Thyroid gland (tissue), 4 donors: ENCODE measurements at regions not wholly inside any gene's neighbourhood (a gene's known extent, or its start where the extent isn't known, plus 50 kb on each side); places are given as distances from the start of the nearest gene placed in this dataset.

Source experiments
- DNase-seq, 2 donors: peaks; one replicate each; pipeline ENCODE4 v3.0.0-alpha.2; 2019
- H3K27ac ChIP-seq, 3 donors: fragments of 200-600 bp; sonication (generic); 1 replicate in 2 of 3; 2 replicates in 1 of 3; pipeline ENCODE4 v1.5.1; 2016 to 2019; ENCODE audit warnings: mild to moderate bottlenecking in 1 of 3, moderate library complexity in 1 of 3
- H3K27me3 ChIP-seq: fragments of 200-600 bp; sonication (generic); one replicate; pipeline ENCODE4 v1.5.1; 2019
- H3K36me3 ChIP-seq, 2 donors: fragments of 200-600 bp; sonication (generic); one replicate each; pipeline ENCODE4 v1.5.1; 2016 to 2019
- H3K4me1 ChIP-seq, 2 donors: fragments of 200-600 bp; sonication (generic); one replicate each; pipeline ENCODE4 v1.5.1; 2017 to 2019
- H3K4me3 ChIP-seq, 3 donors: fragments of 200-600 bp; sonication (generic); replicated peaks in 1 of 3; 1 replicate in 2 of 3; 2 replicates in 1 of 3; pipeline ENCODE4 v1.5.1; 2016; ENCODE audit warnings: mild to moderate bottlenecking in 1 of 3
- H3K9me3 ChIP-seq: fragments of 200-600 bp; sonication (generic); one replicate; pipeline ENCODE4 v1.5.1; 2017
- POLR2A ChIP-seq, 2 donors: fragments of 450-650 bp; IDR thresholded peaks; one replicate each; pipeline ENCODE4 v1.6.1; 2017; ENCODE audit warnings: antibody characterized with exemption in 2 of 2, mild to moderate bottlenecking in 2 of 2, moderate library complexity in 1 of 2
- WGBS, 2 donors: methylation state at CpG; one replicate each; pipeline ENCODE4 v1.1.5; 2017; 5-methylcytosine and 5-hydroxymethylcytosine counted together
- intact Hi-C: fragments of 100-400 bp; cut with DNase I; formaldehyde crosslinking; loops from one replicate; pipeline ENCODE4 v1.15.1; 2023
- TF ChIP-seq, protein P1 (sequence below), 6 experiments: fragments of 200-600 bp in 3 of 6; fragments of 450-650 bp in 3 of 6; sonication (generic) in 3 of 6; IDR thresholded peaks; one replicate each; pipeline ENCODE4 v1.5.1; 2016 to 2019; ENCODE audit warnings: antibody characterized with exemption in 6 of 6, mild to moderate bottlenecking in 2 of 6, inconsistent platforms in 1 of 6, moderate library complexity in 1 of 6

DNA sequence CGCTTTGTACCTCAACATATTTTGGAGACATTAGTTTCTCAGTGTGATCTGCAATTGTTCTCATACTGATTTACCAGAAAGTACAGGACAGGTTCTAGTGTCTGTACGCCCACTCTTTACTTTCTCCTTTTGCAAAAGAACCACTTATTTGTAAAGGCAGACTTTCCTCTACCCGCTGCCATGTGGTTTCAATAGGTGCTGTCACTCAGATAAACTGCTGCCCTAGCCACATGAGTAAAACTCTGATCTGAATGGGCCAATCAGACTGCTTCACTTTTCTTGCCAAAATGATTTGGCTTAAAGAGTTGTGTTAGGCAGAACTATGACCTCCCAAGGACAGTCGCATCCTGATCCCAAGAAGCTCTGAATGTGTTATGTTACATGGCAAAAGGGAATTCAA, 984.6 kb upstream of the NR2F2 start:
- no peaks in the 10 kb centered on the region for H3K4me1 ChIP-seq
- DNase-seq: no peak
- 84 to 85% methylated on average over 4 of the region's 4 CpGs for WGBS, 2 donors
- H3K9me3 ChIP-seq: no peaks in the 10 kb centered on the region
- no peaks in the 10 kb centered on the region for H3K36me3 ChIP-seq
- no peaks in the 10 kb centered on the region for H3K27me3 ChIP-seq
- H3K27ac ChIP-seq: no peak overlapping the region
- intact Hi-C loops: no loop called here
- H3K4me3 ChIP-seq: no peak overlapping the region
- TF ChIP-seq, protein P1, sequence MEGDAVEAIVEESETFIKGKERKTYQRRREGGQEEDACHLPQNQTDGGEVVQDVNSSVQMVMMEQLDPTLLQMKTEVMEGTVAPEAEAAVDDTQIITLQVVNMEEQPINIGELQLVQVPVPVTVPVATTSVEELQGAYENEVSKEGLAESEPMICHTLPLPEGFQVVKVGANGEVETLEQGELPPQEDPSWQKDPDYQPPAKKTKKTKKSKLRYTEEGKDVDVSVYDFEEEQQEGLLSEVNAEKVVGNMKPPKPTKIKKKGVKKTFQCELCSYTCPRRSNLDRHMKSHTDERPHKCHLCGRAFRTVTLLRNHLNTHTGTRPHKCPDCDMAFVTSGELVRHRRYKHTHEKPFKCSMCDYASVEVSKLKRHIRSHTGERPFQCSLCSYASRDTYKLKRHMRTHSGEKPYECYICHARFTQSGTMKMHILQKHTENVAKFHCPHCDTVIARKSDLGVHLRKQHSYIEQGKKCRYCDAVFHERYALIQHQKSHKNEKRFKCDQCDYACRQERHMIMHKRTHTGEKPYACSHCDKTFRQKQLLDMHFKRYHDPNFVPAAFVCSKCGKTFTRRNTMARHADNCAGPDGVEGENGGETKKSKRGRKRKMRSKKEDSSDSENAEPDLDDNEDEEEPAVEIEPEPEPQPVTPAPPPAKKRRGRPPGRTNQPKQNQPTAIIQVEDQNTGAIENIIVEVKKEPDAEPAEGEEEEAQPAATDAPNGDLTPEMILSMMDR (IDR thresholded peaks at IDR 0.05): no peak
- no peak for TF ChIP-seq POLR2A (IDR thresholded peaks at IDR 0.05)

DNA sequence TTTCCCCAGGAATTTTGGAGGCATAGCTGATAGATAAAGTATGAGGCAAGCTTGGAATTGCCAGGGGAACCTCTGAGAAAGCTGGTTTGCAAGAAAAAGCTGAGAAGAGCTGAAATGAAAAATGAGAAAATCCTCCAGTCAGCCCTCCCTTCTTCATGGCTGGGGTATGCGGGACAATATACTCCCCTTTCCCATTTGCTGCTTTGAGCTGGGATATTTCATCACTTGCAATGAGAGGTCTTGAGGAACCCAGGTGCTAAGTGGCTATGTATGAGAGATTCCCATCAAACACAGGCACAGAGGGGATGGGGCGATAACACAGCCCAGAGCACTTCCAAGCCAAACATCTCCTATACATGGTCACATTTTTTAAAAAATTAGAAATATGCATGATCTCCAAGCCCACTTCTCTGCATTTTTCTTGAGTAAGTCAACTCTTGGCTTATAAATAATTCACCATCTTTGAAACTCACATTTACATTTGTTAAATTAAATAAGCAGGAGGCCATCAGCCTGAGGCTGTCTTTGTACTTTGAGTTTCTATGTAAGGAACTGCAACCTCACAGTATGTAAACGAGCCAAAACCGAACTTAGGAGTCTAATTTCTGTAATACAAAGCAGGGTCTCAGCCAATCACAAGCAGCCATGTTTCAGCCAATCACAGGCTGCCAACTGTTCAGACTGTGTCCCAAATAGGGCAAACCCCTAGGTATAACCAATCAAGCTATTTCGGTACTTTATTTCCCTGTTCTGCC, 983.6 kb upstream of the NR2F2 start:
- H3K4me3 ChIP-seq: no peak overlapping the region
- H3K9me3 ChIP-seq: no peaks in the 10 kb centered on the region
- intact Hi-C loops: no loop called here
- no peak overlapping the region for H3K27ac ChIP-seq
- 85 to 86% methylated on average over 5 of the region's 5 CpGs for WGBS, 2 donors
- H3K36me3 ChIP-seq: no peaks in the 10 kb centered on the region
- H3K27me3 ChIP-seq: no peaks in the 10 kb centered on the region
- H3K4me1 ChIP-seq: no peaks in the 10 kb centered on the region
- DNase-seq: no peak
- TF ChIP-seq, protein P1 (IDR thresholded peaks at IDR 0.05): no peak
- TF ChIP-seq POLR2A (IDR thresholded peaks at IDR 0.05): no peak

DNA sequence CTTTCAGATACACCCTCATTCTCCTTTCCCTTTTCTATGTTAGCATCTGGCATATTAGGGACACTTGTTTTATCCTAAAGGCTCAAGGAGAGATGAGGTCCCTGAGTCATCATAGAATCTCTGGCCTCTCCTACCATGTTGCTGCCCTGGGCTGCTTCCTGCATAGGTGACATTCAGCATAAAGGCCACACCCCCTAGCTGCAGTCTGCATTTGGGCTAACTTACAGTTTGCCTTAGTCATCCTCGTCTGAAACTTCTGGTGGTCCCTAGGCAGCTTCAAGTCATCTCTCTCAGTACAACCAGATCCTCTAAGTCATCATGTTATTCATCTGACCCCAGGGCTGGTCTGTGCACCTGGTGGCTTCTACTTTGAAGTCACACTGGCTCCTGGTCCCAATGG, 982.7 kb upstream of the NR2F2 start:
- Histone ChIP-seq H3K36me3 (no peaks in the 10 kb centered on the region), H3K27ac (no peak overlapping the region), H3K4me1 (no peaks in the 10 kb centered on the region), H3K27me3 (no peaks in the 10 kb centered on the region), H3K9me3 (no peaks in the 10 kb centered on the region), H3K4me3 (no peak overlapping the region)
- intact Hi-C loops: no loop called here
- 80 to 83% methylated on average over 1 of the region's 1 CpG for WGBS, 2 donors
- DNase-seq: no peak
- TF ChIP-seq POLR2A (IDR thresholded peaks at IDR 0.05): no peak
- TF ChIP-seq, protein P1 (IDR thresholded peaks at IDR 0.05): no peak

DNA sequence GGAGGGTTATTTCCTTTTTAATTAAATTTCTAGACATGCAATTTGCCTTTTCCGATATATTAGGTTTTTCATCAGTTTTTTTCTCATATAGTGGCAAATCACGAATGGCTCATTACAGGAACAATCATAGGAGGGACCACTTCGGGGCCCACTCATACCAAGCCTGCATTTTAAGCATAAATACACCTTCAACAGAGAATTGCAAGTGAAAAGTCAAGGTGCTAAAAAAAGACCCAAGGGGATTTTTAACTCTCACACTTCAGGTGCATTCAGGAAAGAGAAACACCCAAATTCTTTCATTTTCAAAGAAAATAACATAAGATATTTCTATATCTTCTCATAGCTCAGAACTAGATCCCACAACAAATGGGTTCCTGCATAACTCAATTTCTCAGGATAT, 979.6 kb upstream of the NR2F2 start:
- no peak for TF ChIP-seq POLR2A (IDR thresholded peaks at IDR 0.05)
- TF ChIP-seq, protein P1 (IDR thresholded peaks at IDR 0.05): no peak
- no peaks in the 10 kb centered on the region for H3K4me1 ChIP-seq
- 87 to 89% methylated on average over 3 of the region's 3 CpGs for WGBS, 2 donors
- no peaks in the 10 kb centered on the region for H3K9me3 ChIP-seq
- H3K27ac ChIP-seq: no peak overlapping the region
- intact Hi-C loops: no loop called here
- no peaks in the 10 kb centered on the region for H3K36me3 ChIP-seq
- no peak overlapping the region for H3K4me3 ChIP-seq
- DNase-seq: no peak
- H3K27me3 ChIP-seq: no peaks in the 10 kb centered on the region

DNA sequence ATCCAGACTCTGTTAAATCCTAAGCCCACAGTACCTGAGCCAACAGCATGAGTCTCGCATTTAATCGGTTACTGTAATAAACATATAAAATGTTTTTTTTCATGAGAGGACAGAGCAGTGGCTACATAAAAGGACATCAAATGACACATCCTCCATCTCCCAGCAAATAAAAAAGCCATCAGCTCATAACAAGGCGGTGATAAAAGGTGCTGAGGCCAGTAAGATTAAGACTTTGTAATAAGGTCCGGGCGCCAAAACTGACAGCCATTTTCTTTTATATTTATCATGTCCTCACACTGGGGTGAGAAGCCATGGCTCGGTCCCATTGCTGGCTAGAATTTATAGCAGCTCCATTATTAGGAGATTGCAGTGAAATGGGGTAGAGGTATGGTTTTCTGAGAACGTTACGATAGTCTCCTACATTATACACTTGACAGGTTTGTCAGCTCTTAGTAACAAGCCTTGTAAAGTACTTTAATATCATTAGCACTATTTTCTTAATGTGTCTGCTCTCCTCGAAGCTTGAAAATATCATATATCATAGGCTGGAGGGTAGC, 977.8 kb upstream of the NR2F2 start:
- H3K27ac ChIP-seq: no peak overlapping the region
- WGBS, 2 donors: 91 to 94% methylated on average over 9 of the region's 9 CpGs
- intact Hi-C loops: no loop called here

More for the DNA sequence above, 977.8 kb upstream of the NR2F2 start:
- no peak for DNase-seq
- no peaks in the 10 kb centered on the region for H3K27me3 ChIP-seq
- TF ChIP-seq, protein P1 (IDR thresholded peaks at IDR 0.05): no peak
- no peaks in the 10 kb centered on the region for H3K4me1 ChIP-seq
- no peaks in the 10 kb centered on the region for H3K9me3 ChIP-seq
- no peak overlapping the region for H3K4me3 ChIP-seq
- H3K36me3 ChIP-seq: no peaks in the 10 kb centered on the region
